ENCODE measurements at regions not wholly inside any gene's neighbourhood (a gene's known extent, or its start where the extent isn't known, plus 50 kb on each side); places are given as distances from the start of the nearest gene placed in this dataset.
"Not testable (repeated sequence)": the region's sequence is repeated elsewhere in the genome, so short reads cannot be mapped to it uniquely, and the experiment has no call there.

DNA sequence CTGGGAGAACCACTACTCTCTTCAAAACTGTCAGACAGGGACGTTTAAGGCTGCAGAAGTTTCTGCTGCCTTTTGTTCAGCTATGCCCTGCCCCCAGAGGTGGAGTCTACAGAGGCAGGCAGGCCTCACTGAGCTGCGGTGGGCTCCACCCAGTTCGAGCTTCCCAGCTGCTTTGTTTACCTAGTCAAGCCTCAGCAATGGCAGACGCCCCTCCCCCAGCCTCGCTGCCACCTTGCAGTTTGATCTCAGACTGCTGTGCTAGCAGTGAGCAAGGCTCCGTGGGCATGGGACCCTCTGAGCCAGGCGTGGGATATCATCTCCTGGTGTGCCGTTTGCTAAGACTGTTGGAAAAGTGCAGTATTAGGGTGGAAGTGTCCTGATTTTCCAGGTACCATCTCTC, 258.6 kb upstream of the GOT2 start:
- not testable (repeated sequence) for DNase-seq

DNA sequence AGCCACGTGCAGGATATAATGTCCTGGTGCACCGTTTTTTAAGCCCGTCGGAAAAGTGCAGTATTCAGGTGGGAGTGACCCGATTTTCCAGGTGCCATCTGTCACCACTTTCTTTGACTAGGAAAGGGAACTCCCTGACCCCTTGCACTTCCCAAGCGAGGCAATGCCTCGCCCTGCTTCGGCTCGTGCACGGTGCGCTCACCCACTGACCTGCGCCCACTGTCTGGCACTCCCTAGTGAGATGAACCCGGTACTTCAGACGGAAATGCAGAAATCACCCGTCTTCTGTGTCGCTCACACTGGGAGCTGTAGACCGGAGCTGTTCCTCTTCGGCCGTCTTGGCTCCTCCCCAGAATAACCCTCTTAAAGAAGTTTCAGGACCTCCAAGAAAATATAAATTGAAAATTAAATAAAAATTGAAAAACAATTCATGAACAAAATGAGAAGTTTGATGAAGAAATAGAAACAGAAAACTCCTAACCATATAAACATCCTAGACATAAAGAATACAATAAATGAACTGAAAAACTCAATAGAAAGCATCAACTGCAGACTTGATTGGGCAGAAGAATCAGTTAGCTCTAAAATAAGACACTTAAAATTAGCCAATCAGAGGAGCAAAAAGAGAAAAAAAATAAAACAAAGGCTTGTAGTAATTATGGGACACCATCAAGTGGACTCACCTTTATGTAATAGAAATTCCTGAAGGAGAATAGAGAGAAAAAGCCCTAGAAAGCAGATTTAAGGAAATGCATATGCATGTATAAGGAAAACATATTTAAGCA, 249.3 kb upstream of the GOT2 start:
- not testable (repeated sequence) for DNase-seq

DNA sequence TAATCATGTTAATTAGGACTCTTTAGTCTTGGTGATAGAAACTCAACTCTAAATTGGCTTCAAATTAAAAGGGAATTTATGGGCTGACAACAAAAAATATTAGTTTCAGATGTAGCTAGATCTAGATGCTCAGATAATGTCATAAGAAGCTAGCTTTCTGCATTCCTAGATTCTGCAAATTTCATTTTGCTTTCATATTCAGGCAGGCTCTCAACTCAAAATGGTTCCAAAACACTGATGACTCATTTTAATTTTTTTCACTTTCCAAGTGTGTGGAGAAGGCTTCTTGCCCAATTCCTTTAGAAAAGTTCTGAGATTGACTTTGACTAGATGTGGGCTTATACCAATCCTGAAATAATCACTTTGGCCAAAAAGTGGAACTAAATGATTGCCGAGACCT, 236.7 kb upstream of the GOT2 start:
- no peak for DNase-seq

DNA sequence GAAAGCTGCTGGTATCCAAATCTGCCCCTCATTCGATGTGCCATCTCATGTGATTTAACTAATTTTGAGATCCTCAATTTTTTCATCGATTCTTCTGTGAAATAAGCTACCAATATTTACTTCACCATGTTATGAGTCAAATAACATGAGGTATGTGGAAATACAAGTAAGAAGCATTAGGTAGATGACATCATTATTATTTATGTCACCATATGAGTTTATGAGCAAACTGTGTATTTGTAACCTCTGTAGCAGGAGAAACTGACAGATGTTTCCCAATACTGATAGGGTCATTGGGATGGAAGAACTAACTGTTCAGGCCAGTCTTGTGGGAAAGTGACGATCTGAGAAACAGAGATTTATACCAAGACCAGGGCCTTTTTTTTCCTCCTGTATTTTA, 229.4 kb upstream of the GOT2 start:
- no peak for DNase-seq

DNA sequence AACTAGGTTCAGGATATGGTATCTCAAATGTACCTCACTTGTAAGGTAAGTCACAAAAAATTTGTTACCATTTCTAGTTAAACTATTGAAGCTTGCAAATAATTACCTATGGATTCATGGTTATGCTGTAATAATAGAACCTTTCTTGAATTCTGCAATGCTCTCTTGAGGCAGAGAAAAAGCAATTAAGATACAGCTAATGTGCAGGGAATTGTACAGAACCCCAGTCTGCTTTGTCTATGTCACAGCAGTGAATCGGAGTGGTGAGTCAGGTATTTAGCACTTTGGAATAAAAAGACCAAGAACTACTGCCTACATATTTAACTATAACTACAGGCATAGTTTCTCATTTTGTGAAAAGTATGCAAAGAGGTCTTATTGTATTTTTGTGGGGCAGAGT, 228.7 kb upstream of the GOT2 start:
- no peak for DNase-seq

DNA sequence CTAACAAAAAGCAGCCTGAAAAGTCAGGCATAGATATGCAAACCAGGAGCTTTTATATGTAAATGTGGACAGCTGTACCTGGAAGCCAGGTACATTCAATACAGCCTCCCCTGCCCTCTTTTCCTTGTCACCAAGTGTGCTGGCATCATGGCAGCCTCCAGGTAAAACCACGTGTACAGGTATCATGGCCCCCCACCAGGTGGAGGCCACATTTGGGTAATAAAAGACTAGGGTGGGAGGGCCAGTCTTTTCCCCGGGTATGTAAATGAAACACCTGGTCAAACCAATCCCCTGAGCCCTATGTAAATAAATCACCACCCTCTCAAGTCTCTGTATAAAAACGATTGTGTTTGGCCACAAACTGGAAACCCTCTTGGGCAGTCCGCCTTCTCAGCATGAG, 226.4 kb upstream of the GOT2 start:
- no peak for DNase-seq

DNA sequence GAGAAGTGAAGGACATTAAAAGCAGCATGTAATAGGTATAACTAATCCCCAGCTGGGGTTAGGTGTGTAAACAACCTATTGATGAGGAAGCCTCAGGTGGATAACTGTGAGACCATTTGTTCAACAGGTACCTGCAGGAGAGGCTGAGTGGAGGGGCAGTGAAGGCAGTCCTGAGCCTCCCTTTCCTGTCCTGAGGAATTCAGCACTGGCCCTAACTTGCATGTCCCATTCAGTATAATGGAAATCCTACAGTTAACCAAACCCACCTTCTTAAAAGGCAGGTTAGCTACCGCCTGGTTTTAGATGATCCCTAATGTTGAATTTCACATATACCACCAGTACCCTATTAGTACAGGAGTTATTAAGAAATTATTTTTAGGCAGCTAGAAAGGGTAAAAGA, 225.9 kb upstream of the GOT2 start:
- no peak for DNase-seq

DNA sequence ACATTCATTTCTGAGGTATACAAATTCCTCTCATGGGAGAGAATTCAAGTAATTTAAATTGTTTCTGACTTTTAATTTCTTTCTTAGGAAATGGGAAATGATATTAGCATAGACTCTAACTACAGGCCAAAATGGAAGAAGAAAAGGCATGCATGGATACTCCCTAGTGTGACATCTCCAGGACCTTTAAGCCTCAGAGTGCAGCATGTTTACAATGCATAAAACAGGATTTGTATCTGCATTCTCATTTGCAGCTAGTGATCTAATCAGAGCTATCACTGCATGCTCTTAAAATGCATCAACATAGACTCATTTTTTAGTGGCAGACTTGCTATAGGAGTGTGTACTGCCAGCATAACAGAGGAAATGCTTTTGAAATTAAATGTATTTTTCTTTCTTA, 224.6 kb upstream of the GOT2 start:
- DNase-seq = no peak

DNA sequence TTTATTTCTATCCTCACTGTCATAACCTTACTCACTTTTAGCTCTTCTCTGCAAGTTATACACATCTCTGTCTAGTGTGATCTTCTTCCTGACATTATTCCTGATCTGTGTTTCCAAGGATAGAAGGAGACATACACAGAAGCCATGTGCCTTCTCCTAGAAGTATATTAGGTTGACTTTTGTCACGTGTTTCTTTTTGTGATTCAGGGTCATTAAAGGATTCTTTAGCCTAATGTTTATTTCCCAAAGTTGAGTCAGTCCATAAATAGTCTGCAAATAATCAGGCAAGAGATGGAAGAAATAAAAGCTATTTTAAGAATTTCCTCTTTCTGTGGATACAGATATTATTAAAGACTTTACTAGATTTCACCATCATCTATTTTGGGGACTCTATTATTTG, 214.1 kb upstream of the GOT2 start:
- no peak for DNase-seq

DNA sequence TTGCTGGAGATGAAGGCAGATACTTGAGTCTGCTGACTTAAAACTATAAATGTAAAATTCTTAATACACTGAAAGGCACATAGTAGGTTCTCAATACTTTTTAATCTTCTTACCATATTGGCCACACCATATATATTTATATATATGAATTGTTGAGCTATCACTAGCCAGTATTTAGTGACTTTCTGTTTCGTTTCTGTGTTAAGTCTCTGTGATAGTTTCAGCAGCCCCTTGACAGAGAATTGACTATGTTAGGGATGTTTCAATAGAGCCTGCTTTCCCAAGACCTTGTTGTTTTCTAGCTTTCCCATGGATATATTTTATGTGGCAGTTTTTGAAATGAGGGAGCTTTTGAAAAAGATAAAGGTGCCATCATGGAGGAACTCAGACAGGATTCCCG, 206.5 kb upstream of the GOT2 start:
- no peak for DNase-seq

DNA sequence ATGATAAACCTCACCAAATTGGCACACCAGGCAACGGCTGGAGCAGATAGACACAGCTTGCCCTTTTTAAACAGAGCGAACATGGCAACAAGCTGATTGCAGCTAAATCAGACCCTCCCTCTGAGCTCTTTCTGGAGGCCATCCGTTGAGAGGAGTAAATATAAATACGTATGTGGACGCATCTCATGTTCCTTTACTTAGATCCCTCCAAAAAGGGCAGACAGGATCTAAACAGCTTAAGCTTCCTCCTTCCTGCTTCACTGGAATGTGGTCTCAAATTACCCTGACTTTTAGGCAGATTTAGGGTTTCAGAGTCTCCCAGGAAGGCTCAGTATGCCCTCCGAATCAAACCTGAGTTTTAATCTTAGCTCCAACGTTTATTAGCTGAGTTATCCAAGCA, 204.7 kb upstream of the GOT2 start:
- no peak for DNase-seq

DNA sequence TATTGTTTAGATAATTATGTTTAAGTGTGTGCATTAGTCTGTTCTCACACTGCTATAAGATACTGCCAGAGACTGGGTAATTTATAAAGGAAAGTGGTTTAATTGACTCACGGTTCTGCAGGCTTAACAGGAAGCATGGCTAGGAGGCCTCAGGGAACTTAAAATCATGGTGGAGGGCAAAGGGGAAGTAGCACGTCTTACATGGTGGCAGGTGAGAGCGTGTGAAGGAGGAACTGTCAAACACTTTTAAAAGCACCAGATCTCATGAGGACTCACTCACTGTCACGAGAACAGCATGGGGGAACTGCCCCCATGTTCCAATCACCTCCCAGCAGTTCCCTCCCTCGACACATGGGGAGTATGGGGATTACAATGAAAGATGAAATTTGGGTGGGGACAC, 203.5 kb upstream of the GOT2 start:
- DNase-seq = no peak

DNA sequence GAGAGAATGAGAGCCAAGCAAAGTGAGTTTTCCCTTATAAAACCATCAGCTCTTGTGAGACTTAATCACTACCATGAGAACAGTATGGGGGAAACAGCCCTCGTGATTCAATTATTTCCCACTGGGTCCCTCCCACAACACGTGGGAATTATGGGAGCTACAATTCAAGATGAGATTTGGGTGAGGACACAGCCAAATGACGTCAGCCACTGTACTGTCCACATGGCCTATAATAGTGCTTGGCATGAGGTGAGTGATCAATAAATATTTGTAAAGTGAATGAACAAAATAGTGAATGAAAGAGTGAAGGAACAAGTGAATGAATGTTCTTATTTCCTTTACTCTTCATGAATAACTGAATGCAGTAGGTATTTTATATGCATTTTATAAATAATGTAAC, 199.1 kb upstream of the GOT2 start:
- DNase-seq = no peak

DNA sequence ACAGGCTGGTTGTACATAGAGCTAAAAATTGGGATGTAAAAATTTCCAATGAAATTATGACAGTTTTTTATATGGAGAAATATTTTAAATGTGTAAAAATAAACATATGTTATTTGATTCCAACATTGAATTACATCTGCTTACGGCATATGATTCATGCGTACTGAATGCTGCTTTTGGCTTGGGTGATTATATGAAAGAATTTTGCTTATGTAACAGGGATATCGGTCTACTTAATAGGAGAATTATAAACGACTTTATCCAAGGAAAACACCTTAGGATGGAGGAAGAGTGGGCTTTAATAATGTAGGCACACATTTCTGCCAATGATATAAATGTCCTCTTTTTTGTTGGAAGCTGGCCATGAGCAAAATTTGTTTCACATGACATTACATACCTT, 197.3 kb upstream of the GOT2 start:
- no peak for DNase-seq

DNA sequence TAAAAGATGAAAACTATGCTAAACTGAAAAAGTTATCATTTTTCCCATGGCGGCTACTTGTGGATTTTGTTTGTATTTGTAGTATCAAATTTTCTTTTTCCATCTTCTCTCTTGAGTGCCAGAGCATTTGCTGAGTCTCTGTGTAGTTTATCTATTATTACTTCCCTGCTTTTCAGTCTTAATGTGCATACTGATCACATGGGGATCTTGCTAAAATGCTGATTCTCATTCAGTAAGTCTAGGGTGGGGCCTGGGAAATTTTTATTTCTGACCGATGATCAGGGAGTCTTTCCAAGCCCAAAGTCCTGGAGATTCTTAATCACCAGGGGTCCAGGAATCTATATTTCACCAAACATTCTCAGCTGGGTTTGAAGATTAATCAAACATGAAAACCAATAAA, 189.0 kb upstream of the GOT2 start:
- no peak for DNase-seq

DNA sequence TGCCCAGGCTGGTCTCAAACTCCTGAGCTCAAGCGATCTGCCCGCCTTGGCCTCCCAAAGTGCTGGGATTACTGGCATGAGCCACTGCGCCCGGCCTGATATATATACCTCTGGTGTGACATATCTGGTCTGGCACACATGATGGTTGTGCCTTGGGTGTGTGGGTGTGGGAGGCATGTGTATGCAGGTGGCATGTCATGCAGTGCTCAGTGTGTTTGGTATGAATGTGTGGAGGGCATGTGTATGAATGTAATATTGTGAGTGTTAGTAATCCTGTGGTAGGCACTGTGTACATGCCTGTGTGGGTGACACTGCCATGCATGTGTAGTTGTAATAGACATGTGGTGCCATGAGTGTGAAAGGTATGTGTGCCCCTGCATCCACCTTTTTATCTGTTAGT, 179.3 kb upstream of the GOT2 start:
- DNase-seq = no peak

DNA sequence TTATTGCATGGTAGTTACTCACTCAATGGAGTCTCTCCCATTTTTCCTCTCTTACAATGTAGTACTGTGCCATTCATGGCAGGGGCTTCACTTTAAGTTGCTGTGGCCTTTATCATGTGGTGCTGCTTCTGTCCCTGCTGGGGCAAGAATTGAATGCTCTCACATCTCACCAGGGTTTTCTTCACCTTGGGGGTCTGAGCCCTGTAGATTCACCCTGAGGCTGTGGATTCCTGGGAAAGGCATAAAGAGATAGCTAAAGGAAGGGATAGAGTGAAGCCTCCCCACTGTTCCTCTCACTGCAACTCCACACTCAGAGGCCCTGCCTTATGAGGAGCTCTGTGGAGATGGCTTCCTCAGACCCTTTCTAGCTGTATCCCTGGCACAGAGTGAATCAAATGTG, 178.5 kb upstream of the GOT2 start:
- DNase-seq = no peak

DNA sequence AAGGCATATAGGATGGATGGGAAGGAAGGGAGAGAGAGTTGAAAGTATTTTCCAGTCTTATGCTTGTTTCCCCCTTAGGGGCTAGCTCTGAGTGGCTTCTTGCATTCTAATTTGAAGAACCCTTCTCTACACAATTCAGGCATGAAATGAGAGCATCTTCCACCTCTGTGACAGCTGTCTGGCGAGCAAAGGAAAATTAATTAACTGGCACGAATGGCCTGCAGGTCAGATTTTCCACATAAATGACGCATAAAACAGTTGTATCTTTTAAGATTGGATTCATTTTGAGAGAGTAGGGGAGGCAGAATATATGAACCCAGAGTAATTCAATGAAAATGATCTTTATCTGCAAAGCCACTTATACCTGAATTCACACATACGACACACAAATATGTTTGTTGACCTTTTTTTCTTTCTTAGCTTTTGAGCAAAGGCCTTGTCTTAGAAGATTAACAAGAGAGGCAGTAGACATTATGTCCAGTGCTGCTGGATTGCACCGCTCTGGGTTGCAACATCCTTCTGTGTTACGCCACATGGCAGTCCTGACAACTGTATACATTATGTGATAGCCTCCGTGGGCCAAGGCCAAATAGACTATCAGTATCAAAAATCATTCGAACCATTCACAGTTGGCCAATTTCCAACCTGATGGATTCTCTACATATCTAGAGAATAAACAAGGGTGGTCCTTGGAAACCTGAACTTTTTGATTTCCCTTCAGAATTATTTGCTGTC, 173.0 kb upstream of the GOT2 start:
- DNase-seq = no peak

DNA sequence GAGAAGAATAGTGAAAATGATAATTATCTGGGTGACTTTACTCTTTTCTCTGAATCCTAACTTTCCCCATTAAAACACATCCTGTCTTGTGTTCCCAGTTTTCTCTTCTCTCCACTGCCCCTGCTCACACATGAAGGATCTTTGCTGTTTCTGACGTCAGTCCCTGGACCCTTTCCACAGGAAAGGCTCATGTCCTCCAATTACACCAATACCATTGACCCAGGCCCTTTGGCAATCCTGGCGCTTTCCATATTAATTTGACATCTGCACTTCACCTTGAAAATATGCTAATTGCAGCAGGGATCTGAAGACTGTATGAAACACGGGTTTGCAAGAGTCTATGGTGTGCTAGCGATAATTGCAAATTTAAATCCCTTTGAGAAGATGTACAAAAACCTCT, 170.2 kb upstream of the GOT2 start:
- no peak for DNase-seq

DNA sequence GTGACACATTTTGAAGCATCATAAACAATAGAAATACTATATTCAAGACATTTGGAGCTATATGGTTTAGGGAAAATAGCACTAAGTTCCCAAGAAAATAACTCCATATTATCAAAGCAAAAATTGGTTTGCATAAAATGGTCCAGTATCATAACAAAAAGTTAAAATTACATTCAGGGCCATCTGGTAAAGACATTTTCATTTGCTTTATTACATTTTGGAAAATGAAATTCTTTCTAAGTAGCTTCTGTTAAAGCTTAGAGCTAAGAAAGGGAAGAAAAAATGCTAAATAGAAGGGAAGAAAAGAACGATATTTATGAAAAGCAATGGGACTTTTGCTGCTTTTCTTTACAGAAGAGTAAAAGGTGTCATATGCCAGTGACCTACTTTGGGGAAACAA, 155.4 kb upstream of the GOT2 start:
- DNase-seq = no peak

DNA sequence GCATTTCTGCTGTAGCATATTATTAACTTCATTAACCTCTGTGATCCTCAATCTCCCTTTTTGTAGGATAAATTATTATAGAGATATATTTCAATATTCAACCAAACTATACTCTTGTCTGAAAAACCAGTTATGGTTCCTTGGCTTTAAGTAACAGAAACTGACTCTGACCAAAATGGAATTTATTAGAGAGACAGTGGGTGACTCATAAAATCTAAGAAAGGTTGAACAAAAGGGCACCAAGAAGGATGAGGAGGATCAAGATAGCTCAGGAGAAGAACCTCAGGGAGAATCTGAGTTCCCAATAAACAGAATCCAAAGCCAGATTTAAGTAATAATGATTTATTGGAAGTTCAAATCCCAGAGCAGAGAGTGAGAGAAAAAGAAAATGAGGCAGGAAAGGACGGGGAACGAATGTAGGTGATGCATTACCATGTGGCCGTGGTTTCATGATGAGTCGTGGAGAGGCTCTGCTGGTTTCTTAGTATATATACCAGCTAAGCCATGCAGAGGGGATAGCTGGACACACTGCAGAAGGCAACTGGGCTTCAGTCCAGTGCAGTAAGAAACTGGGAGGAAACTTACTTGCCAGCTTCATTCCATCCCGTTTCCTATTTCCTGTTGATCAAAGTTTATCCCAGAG, 151.5 kb upstream of the GOT2 start:
- no peak for DNase-seq

DNA sequence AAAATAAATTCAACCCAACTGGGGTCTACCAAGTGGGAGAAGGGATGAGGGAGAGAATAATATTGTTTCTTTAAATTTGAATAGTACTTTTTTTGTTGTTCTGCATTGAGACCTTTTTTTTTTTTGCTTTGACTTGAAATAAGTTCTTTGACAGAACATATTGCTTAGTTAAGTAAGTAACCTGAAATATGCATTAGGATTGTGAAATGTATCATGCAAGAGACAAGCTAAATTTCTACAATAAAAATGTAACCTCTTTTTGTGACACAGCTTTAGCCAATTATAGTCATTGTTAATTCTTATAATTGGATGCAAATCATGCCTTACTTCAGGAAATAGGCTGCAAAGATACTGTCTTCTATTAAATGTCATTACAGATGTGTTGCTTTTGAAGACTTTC, 150.0 kb upstream of the GOT2 start:
- DNase-seq = no peak

DNA sequence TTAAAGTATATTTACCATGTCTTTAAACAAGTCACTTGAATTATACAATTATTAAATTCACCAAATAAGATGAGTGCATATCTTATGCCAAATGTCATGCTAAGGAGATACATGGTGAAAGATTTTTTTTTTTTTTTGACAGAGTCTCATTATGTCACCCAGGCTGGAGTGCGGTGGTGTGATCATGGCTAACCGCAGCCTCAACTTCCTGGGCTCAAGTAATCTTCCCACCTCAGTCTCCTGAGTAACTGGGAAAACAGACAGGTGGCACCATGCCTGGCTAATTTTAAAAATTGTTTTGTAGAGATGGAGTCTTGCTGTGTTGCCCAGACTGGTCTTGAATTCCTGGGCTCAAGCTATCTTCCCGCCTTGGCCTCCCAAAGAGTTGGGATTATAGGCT, 149.0 kb upstream of the GOT2 start:
- no peak for DNase-seq

DNA sequence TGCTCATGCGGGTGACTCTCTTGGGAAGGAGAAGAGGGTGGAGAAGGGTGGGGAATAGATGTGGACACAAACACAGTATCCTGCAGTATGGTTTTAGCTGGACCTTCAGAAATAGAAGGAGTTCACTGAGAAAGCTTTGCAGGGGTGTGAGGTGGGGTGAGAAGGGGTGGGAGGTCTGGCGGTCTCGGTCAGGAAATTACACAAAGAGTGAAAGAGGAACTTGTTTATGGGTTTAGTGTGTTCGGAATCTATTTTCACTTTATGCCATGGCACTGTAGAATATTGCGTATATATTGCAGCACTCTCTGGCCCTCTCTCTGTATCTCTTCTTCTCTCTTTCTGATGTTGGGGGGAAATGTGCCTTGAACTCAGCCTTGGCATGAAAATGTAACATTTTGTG, 148.2 kb upstream of the GOT2 start:
- DNase-seq = no peak

Data from stimulated activated CD8-positive, alpha-beta memory T cell treated with anti-CD3 and anti-CD28 coated beads, Interleukin-4, amount 100 ng/mL, for 48 hours (primary cell).